HG03097 (cell line): ENCODE measurements at regions not wholly inside any gene's neighbourhood (a gene's known extent, or its start where the extent isn't known, plus 50 kb on each side); places are given as distances from the start of the nearest gene placed in this dataset.
"Not testable (repeated sequence)": the region's sequence is repeated elsewhere in the genome, so short reads cannot be mapped to it uniquely, and the experiment has no call there.

Experiments used
- ATAC-seq: cut with Tn5 transposase; IDR thresholded peaks from one replicate; pipeline ENCODE4 v1.9.1; 2021; ENCODE audit not compliant: unreplicated experiment, low FRiP score

GRCh38 chr5:106314221-106314824, 1356.4 kb downstream of the EFNA5 start:
- no peak for ATAC-seq

DNA sequence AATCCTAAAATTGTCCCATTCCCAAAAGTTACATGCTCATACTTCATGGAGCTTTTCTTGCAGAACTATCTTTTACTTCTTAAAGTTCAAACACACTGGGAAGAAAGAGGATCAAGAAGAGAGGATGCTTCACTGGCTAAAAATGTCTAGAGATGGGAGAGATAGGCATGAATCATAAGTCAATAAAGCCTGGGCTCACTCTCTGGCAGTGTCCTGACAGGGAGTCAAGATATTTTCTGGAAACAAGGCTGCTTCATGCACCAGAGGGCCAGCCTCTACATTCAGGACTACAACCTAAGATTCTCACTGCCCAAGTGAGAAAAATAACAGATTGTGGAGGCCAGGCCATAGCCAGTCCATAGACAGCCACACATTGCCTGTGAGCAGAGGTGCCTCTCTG, 1358.4 kb downstream of the EFNA5 start:
- ATAC-seq: no peak

DNA sequence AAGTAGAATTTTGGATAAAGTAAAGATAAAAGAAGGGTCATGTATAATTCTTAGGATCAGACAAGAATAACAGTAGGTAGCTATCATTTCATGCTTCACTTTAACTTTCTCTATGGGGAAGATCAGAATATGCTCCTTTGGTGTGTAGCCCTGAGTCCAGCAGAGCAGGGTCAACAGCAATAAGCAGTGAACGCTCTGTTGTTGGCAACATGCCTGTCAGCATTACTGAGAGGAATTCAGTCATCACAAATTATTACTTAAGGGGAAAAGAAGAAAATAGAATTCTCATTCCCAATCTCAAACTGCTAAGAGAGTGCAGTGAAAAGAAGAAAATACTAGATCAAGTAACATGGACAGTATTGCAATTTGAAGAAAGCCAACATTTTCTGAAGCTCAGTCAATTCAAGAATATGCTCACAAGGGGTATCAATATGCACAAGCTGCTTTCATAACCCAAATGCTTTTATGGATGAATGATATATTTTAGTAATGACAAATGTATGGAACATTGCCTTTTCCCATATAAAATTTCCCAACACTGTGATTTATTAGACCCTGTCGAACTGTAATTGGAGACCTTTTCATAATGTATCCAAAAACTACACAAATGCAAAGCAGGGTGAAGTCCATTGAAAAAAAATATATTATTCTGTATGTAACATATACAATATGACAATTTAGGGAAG, 1359.4 kb downstream of the EFNA5 start:
- ATAC-seq: no peak

DNA sequence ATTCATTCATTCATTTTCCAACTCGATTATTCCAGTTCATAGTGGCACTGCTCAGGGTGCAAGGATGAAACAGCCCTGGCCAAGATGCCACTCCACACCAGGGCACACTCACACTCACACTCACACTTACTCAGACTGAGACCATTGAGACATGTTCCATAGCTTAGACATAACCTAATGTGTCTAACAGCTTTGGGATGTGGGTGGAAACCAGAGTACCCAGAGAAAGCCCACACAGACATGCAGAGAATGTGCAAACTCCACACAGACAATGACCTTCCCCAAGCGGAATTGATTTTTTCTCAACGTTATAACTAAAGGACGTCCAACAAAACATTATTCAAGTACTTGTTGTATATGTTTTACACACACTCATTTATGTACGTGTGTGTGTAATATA, 1363.5 kb downstream of the EFNA5 start:
- no peak for ATAC-seq

DNA sequence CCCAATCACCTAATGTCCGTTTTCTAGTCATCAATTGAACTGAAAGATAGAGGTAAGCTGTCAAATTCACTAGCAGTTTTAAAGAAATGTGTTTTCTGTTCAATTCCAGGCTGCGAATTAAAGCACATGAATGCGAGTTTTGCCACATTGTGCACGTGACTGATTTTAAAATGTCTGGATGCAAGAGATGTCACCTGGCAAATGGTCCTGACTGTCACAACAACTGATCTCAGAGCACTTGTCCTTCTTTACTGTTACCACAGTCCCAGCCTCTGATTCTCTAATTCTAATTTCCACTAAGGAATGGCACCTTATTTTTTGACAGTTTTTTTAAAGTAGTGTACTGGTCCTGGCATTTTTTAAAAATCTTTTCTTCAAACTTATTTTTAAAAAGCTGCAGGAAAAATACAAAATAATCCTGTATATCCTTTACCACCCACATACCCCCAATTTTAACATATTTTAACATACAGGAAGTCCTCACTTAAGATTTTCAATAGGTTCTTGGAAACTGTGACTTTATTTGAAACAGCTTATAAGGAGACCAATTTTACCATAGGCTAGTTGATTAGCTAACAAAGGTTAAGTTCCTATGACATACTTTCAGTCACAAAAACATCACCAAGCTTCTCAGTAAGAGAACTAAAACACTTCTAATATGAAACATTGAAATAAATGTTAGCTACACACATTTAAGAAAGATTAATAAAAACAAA, 1364.3 kb downstream of the EFNA5 start:
- no peak for ATAC-seq

GRCh38 chr5:106303911-106304310, 1366.8 kb downstream of the EFNA5 start:
- no peak for ATAC-seq

- no peak for ATAC-seq
These were observed 1378.1 kb downstream of the EFNA5 start for GRCh38 chr5:106292654-106293053.

DNA sequence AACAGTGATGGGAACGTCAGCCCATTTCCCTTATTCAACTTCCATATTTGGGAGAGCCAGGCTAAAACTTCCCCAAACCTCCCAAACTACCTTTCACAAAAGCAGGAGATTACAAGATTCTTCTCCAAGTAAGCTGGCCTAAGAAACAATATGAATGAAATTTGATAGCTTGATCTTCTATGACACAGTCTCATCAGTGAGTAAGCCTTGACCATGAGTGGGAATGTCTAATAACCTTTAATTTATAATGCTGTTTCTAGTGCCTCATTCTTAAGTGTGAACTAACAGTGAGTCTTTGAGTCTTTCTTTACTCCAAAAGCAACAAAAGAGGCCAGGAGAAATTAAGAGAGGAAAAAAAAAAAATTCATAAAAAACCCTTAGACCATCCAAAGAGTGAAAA, 1379.9 kb downstream of the EFNA5 start:
- no peak for ATAC-seq

DNA sequence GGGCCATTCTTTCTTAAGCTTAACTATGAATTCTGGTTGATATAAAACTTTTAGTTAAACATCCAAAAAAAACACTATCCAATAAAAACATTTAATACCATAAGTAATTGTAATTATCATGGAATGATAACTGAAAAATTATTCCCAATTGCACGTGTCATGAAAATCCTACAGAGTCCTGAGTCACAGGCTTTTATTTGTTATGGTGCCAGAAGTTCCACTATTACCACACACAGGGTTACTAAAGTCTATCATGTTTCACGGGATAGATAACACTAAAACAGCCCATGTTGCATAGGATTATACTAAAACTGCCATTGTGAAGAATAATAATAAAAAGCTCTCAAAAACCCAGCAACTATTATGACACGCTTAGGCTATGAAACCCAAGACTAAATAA, 1381.8 kb downstream of the EFNA5 start:
- no peak for ATAC-seq

GRCh38 chr5:106277540-106278096, 1393.1 kb downstream of the EFNA5 start:
- ATAC-seq: no peak

DNA sequence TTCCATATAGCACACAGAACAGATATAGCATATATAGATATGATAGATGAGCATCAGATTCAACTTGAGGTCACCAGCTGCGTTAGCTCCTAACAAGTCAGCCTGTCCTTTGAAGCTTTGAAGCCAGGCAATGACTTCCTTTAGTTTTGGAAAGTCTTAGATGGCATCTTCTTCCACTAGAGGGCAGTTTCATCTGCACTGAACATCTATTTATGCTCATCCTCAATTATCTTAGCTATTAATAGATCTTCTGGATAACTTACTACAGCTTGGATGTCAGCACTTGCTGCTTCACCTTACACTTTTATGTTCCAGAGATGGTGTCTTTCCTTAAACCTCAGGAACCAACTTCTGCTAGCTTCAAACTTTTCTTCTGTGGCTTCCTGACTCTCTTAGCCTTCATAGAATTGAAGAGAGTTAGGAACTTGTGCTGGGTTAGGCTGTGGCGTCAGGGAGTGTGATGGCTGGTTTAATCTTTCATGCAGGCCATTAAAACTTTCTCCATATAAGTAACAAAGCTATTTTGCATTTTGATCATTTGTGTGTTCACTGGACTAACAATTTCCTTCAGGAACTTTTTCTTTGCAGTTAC, 1401.4 kb downstream of the EFNA5 start:
- ATAC-seq: no peak

DNA sequence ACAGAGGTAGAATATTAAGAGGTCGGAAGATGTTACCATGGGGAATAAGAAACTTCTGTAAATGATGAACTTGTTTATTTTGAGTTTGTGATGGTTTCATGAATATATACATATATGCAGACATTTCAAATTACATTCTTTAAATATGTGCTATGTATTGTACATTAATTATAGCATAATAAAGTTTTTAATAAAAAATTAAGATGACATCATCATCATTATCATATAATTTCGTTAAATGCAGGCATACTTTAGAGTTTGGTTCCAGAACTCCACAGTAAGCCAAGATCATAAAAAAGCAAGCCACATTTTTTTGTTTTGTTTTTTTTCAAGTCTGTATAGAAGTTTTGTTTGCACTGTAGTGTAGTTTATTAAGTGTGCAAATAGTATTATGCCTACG, 1403.5 kb downstream of the EFNA5 start:
- no peak for ATAC-seq

DNA sequence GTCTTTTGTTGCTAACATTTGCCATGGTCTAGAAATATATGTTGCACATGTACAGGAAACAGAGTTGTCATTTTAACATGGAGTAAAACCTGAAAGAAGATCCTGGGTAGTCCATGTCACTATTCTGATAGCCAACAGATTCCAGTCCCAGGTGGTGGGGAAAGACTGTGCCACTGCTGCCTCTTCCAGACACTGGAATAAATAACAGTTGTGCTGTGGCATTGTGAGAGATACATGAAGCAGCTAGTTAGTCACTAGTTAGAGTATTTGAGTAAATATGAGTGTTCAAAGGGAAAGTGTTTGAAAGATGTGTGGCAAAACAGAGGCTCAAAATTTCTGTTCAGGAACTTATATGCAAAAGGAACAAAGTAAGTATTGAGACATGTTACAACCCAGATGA, 1408.3 kb downstream of the EFNA5 start:
- ATAC-seq: no peak

- ATAC-seq: not testable (repeated sequence)
These were observed 1411.2 kb downstream of the EFNA5 start for GRCh38 chr5:106259431-106260090.

GRCh38 chr5:106258591-106259125, 1412.1 kb downstream of the EFNA5 start:
- ATAC-seq: no peak

DNA sequence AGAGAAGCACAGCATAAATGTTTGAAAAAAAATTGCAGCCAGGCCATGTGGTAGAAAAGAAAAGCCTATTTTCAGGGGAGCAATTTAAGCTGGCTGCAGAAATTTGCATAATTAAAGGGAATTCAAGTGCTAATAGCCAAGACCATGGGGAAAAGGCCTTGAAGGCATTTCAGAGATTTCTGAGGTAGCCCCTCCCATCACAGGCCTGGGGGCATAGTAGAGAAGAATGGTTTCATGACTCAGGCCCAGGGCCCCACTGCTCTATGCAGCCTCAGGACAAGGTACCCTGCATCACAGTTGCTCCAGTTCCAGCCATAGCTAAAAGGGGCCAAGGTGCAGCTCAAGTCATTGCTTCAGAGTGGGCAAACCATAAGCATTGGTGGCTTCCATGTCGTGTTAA, 1416.0 kb downstream of the EFNA5 start:
- no peak for ATAC-seq

DNA sequence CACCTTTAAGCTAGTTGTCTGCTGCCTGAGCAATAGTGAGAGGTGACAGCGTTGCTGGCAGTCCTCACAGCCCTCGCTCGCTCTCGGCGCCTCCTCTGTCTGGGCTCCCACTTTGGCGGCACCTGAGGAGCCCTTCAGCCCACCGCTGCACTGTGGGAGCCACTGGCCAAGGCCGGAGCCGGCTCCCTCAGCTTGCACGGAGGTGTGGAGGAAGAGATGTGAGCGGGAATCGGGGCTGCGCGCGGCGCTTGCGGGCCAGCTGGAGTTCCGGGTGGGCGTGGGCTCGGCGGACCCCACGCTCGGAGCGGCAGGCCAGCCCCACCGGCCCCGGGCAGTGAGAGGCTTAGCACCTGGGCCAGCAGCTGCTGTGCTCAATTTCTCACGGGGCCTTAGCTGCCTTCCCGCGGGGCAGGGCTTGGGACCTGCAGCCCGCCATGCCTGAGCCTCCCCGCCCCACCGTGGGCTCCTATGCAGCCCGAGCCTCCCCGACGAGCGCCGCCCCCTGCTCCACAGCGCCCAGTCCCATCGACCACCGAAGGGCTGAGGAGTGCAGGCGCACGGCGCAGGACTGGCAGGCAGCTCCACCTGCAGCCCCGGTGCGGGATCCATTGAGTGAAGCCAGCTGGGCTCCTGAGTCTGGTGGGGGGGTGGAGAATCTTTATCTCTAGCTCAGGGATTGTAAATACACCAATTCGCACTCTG, 1424.5 kb downstream of the EFNA5 start:
- ATAC-seq: not testable (repeated sequence)

DNA sequence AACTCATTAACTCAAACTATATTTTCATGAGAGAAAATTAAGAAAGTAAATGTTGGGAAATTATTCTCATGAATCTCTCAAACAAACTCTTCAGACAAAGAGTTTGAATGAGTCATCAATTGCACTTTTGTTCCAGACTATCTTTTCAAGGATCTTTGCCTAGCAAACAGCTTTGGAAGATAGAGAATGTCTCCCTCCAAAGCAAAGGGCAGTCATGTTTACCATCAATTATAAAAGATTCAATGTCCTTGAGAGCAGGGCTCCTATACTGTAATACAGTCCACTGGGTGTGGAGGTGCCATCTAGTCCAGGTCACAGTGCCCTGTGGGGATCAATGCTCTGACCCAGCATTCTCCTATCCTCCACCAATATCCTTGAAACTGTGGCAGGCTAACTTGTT, 1429.3 kb downstream of the EFNA5 start:
- no peak for ATAC-seq

- ATAC-seq: no peak
These were observed 1464.7 kb downstream of the EFNA5 start for GRCh38 chr5:106205916-106206571.
